NT2/D1 (cell line): ENCODE measurements at regions not wholly inside any gene's neighbourhood (a gene's known extent, or its start where the extent isn't known, plus 50 kb on each side); places are given as distances from the start of the nearest gene placed in this dataset.

Experiments
- SUZ12 ChIP-seq: IDR thresholded peaks from 2 replicates; pipeline ENCODE4 v1.6.1; 2011; ENCODE audit not compliant: insufficient read length, insufficient read depth; ENCODE audit errors: extremely low read depth
- YY1 ChIP-seq: IDR thresholded peaks from 2 replicates; pipeline ENCODE4 v1.6.1; 2011; ENCODE audit not compliant: insufficient read length, insufficient read depth
- ZNF274 ChIP-seq: IDR thresholded peaks from 2 replicates; pipeline ENCODE4 v1.6.1; 2011; ENCODE audit warnings: mild to moderate bottlenecking, low read depth, low read length

DNA sequence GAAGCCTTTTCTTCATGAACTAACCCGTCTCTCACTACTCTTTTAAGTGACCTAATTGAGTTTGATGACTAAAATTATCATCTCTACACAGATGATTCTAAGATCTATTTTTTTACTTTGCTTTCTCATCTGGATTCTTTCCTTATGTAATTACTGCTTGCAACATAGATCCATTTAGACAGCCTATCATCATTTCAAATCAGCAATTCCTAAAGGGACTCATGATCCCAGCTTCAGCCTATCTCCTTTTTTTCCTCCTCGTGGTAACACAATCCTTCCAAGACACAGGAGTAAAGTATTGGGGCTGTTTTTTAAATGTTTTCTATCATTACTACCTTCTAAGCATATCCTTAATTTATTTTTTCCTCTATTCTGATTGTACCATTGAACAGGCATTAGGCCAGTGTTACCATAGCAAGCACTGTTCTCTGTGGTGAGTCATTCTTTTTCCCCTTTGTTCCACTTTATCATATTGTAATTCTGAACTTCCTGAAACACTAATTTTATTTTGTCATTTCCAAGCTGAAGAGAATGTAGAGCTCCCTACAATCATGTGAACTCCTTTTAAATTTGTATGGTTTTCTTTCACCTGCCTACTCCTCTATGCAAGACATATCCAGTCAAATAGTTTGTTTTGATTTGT is 190.4 kb upstream of the FAR2 start:
- TF ChIP-seq YY1 (no peak), ZNF274 (no peak), SUZ12 (no peak)
